Thyroid gland (tissue), 4 donors: ENCODE measurements at regions not wholly inside any gene's neighbourhood (a gene's known extent, or its start where the extent isn't known, plus 50 kb on each side); places are given as distances from the start of the nearest gene placed in this dataset.

Experiments
- DNase-seq, 2 donors: peaks; one replicate each; pipeline ENCODE4 v3.0.0-alpha.2; 2019
- H3K27ac ChIP-seq, 3 donors: fragments of 200-600 bp; sonication (generic); 1 replicate in 2 of 3; 2 replicates in 1 of 3; pipeline ENCODE4 v1.5.1; 2016 to 2019; ENCODE audit warnings: mild to moderate bottlenecking in 1 of 3, moderate library complexity in 1 of 3
- H3K27me3 ChIP-seq: fragments of 200-600 bp; sonication (generic); one replicate; pipeline ENCODE4 v1.5.1; 2019
- H3K36me3 ChIP-seq, 2 donors: fragments of 200-600 bp; sonication (generic); one replicate each; pipeline ENCODE4 v1.5.1; 2016 to 2019
- H3K4me1 ChIP-seq, 2 donors: fragments of 200-600 bp; sonication (generic); one replicate each; pipeline ENCODE4 v1.5.1; 2017 to 2019
- H3K4me3 ChIP-seq, 3 donors: fragments of 200-600 bp; sonication (generic); replicated peaks in 1 of 3; 1 replicate in 2 of 3; 2 replicates in 1 of 3; pipeline ENCODE4 v1.5.1; 2016; ENCODE audit warnings: mild to moderate bottlenecking in 1 of 3
- H3K9me3 ChIP-seq: fragments of 200-600 bp; sonication (generic); one replicate; pipeline ENCODE4 v1.5.1; 2017
- CTCF ChIP-seq, 6 experiments: fragments of 200-600 bp in 3 of 6; fragments of 450-650 bp in 3 of 6; sonication (generic) in 3 of 6; IDR thresholded peaks; one replicate each; pipeline ENCODE4 v1.5.1; 2016 to 2019; ENCODE audit warnings: antibody characterized with exemption in 6 of 6, mild to moderate bottlenecking in 2 of 6, inconsistent platforms in 1 of 6, moderate library complexity in 1 of 6
- POLR2A ChIP-seq, 2 donors: fragments of 450-650 bp; IDR thresholded peaks; one replicate each; pipeline ENCODE4 v1.6.1; 2017; ENCODE audit warnings: antibody characterized with exemption in 2 of 2, mild to moderate bottlenecking in 2 of 2, moderate library complexity in 1 of 2
- WGBS, 2 donors: methylation state at CpG; one replicate each; pipeline ENCODE4 v1.1.5; 2017; 5-methylcytosine and 5-hydroxymethylcytosine counted together
- intact Hi-C: fragments of 100-400 bp; cut with DNase I; formaldehyde crosslinking; loops from one replicate; pipeline ENCODE4 v1.15.1; 2023

GRCh38 chr5:174444479-174445188 lies 279.7 kb upstream of the MSX2 start:
- TF ChIP-seq CTCF (IDR thresholded peaks at IDR 0.05) (no peak), POLR2A (IDR thresholded peaks at IDR 0.05) (no peak)
- Histone ChIP-seq H3K27ac (no peak overlapping the region), H3K4me3 (no peak overlapping the region), H3K36me3 (no peaks in the 10 kb centered on the region), H3K9me3 (no peaks in the 10 kb centered on the region), H3K27me3 (no peaks in the 10 kb centered on the region), H3K4me1 (no peaks in the 10 kb centered on the region)
- DNase-seq, result no peak
- WGBS, 2 donors, result 76 to 83% methylated on average over 7 of the region's 7 CpGs
- intact Hi-C loops, result no loop called here

- Histone ChIP-seq H3K27ac (no peak overlapping the region), H3K4me1 (no peaks in the 10 kb centered on the region), H3K27me3 (no peaks in the 10 kb centered on the region), H3K36me3 (no peaks in the 10 kb centered on the region), H3K4me3 (no peak overlapping the region), H3K9me3 (no peaks in the 10 kb centered on the region)
- WGBS, 2 donors, result 62 to 70% methylated on average over 6 of the region's 6 CpGs
- TF ChIP-seq POLR2A (IDR thresholded peaks at IDR 0.05) (no peak), CTCF (IDR thresholded peaks at IDR 0.05) (no peak)
- no peak for DNase-seq
- intact Hi-C loops, result no loop called here
These were observed 277.9 kb upstream of the MSX2 start for GRCh38 chr5:174446446-174446845.

- H3K4me3 ChIP-seq, result no peak overlapping the region
- no peak for DNase-seq
- H3K27me3 ChIP-seq, result no peaks in the 10 kb centered on the region
- H3K27ac ChIP-seq, result no peak overlapping the region
- TF ChIP-seq CTCF (IDR thresholded peaks at IDR 0.05), result no peak
- TF ChIP-seq POLR2A (IDR thresholded peaks at IDR 0.05), result no peak
- intact Hi-C loops, result no loop called here
- H3K36me3 ChIP-seq, result no peaks in the 10 kb centered on the region
- 64 to 77% methylated on average over 10 of the region's 10 CpGs for WGBS, 2 donors
- no peaks in the 10 kb centered on the region for H3K9me3 ChIP-seq
- no peaks in the 10 kb centered on the region for H3K4me1 ChIP-seq
These were observed 277.4 kb upstream of the MSX2 start for GRCh38 chr5:174446988-174447387.

DNA sequence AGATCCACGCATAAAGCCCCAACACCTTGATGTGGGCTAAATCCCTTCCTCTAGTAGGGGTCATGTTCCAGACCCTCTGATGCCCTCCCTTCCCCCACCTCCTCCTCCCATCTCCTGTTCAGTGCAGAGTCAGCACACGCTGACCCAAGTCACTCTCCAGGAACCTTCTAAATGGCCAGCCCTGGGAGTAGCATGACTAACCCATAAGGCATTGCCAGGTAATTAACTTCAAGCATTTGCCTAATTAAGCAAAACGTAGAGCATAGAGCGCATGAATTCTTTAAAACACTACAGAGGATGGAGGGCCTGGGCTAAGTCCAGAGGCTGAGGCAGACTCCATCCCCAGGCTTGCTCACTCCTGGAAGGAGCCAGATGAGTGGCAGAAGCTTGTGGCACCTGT lies 276.3 kb upstream of the MSX2 start:
- H3K27me3 ChIP-seq, result no peaks in the 10 kb centered on the region
- TF ChIP-seq POLR2A (IDR thresholded peaks at IDR 0.05) (no peak), CTCF (IDR thresholded peaks at IDR 0.05) (no peak)
- H3K36me3 ChIP-seq, result no peaks in the 10 kb centered on the region
- no peak for DNase-seq
- intact Hi-C loops, result no loop called here
- 79 to 82% methylated on average over 4 of the region's 4 CpGs for WGBS, 2 donors
- H3K4me1 ChIP-seq, result no peaks in the 10 kb centered on the region
- H3K9me3 ChIP-seq, result no peaks in the 10 kb centered on the region
- no peak overlapping the region for H3K27ac ChIP-seq
- no peak overlapping the region for H3K4me3 ChIP-seq

DNA sequence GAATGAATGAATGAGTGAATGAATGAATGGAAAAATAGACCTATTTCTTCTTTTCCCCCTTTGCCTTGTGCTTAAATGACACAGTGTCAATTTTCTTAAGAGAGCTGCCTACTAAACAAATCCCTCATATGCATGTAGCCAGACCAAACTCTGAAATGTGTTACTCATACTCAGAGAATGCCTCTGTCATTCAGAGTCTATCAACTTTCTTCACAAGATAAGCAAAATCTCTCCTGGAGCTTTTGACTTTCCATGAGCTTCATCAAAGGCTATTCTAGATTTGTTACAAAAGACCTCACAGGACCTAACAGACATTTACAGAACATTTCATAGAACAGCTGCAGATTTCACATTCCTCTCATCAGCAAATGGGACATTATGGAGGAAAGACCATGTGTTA lies 275.7 kb upstream of the MSX2 start:
- no peak overlapping the region for H3K4me3 ChIP-seq
- H3K9me3 ChIP-seq, result no peaks in the 10 kb centered on the region
- intact Hi-C loops, result no loop called here
- no peak overlapping the region for H3K27ac ChIP-seq
- TF ChIP-seq CTCF (IDR thresholded peaks at IDR 0.05) (no peak), POLR2A (IDR thresholded peaks at IDR 0.05) (no peak)
- no peaks in the 10 kb centered on the region for H3K36me3 ChIP-seq
- H3K4me1 ChIP-seq, result no peaks in the 10 kb centered on the region
- no peaks in the 10 kb centered on the region for H3K27me3 ChIP-seq
- no peak for DNase-seq
